A549 (cell line): ENCODE measurements at regions not wholly inside any gene's neighbourhood (a gene's known extent, or its start where the extent isn't known, plus 50 kb on each side); places are given as distances from the start of the nearest gene placed in this dataset.
A peak's percentile ranks its signal among the peaks of the same experiment; 100 is the strongest.

ENCODE experiments used
- ATAC-seq, 2 experiments: fragments of 200-7000 bp in 1 of 2; fragments of >200 bp in 1 of 2; cut with Nextera tagmentation in 1 of 2; cut with Tn5 transposase in 1 of 2; 3 replicates each; pipeline versions ENCODE4 v1.8.0 to v1.9.1; 2018 to 2020; ENCODE audit warnings: mild to moderate bottlenecking in 1 of 2, moderate library complexity in 1 of 2
- CTCF ChIA-PET: fragments of 300-600 bp; sonication (Branson Sonifier 250); formaldehyde crosslinking; extraction: SDS; loops from one replicate; lab custom pipeline; 2021; ENCODE audit warnings: antibody characterized with exemption, inconsistent platforms; lab: Yijun Ruan, JAX
- POLR2A ChIA-PET: fragments of 350-600 bp; formaldehyde crosslinking; extraction: SDS; loops from one replicate; lab custom pipeline; 2021; ENCODE audit warnings: antibody characterized with exemption, inconsistent platforms; lab: Yijun Ruan, JAX
- DNase-seq, 2 experiments: peaks; one replicate each; pipeline versions ENCODE4 v3.0.0 to v3.0.0-alpha.2; 2011 to 2016; ENCODE audit warnings: low read depth in 1 of 2, low spot score in 1 of 2
- FAIRE-seq: peaks from 2 replicates; lab custom pipeline; 2011; peaks lifted over from hg19 to GRCh38; lab: Jason Lieb, UNC
- H3K27ac ChIP-seq, 2 experiments: fragments of >200 bp; sonication (Bioruptor Twin); formaldehyde crosslinking; 3 replicates each; pipeline ENCODE4 v1.5.1; 2016 to 2017
- H3K4me1 ChIP-seq: fragments of >200 bp; sonication (Bioruptor Twin); formaldehyde crosslinking; 3 replicates; pipeline ENCODE4 v1.6.1; 2016
- H3K4me2 ChIP-seq: fragments of >200 bp; sonication (Bioruptor Twin); formaldehyde crosslinking; 3 replicates; pipeline ENCODE4 v1.6.1; 2016
- H3K4me3 ChIP-seq: fragments of >200 bp; sonication (Bioruptor Twin); formaldehyde crosslinking; 3 replicates; pipeline ENCODE4 v1.5.1; 2016
- H3K9me3 ChIP-seq: fragments of >200 bp; sonication (Bioruptor Twin); formaldehyde crosslinking; 3 replicates; pipeline ENCODE4 v1.6.1; 2016
- BHLHE40 ChIP-seq: IDR thresholded peaks from 2 replicates; pipeline ENCODE4 v1.6.1; 2012; ENCODE audit warnings: low read depth, low read length, inconsistent platforms
- CHD2 ChIP-seq: fragments of 150-350 bp; IDR thresholded peaks from 2 replicates; pipeline ENCODE4 v1.6.1; 2014; ENCODE audit warnings: low read length; ENCODE audit not compliant: partially characterized antibody
- E2F6 ChIP-seq: IDR thresholded peaks from 2 replicates; pipeline ENCODE4 v1.6.1; 2012; ENCODE audit warnings: low read depth, borderline replicate concordance
- FOSB ChIP-seq: fragments of 250-450 bp; sonication (Bioruptor Pico); IDR thresholded peaks from 2 replicates; pipeline ENCODE4 v1.5.0; 2020; ENCODE audit warnings: mild to moderate bottlenecking, moderate library complexity
- FOXS1 ChIP-seq: fragments of 250-450 bp; sonication (Bioruptor Pico); IDR thresholded peaks from 2 replicates; pipeline ENCODE4 v1.5.0; 2020; ENCODE audit warnings: mild to moderate bottlenecking, moderate library complexity
- GATA3 ChIP-seq: IDR thresholded peaks from 2 replicates; pipeline ENCODE4 v1.6.1; 2012; ENCODE audit warnings: borderline replicate concordance
- HEYL ChIP-seq: fragments of 250-450 bp; sonication (Bioruptor Pico); IDR thresholded peaks from 2 replicates; pipeline ENCODE4 v1.8.0; 2021; ENCODE audit warnings: mild to moderate bottlenecking, moderate library complexity
- HOXA7 ChIP-seq: fragments of 250-450 bp; sonication (Bioruptor Pico); IDR thresholded peaks from 2 replicates; pipeline ENCODE4 v1.5.0; 2020; ENCODE audit warnings: mild to moderate bottlenecking, moderate library complexity
- HOXB5 ChIP-seq: fragments of 250-450 bp; sonication (Bioruptor Pico); IDR thresholded peaks from 2 replicates; pipeline ENCODE4 v1.5.0; 2020; ENCODE audit warnings: mild to moderate bottlenecking, moderate library complexity
- JUN ChIP-seq, 2 experiments: fragments of >200 bp; sonication (Bioruptor Twin); formaldehyde crosslinking; IDR thresholded peaks; 2 replicates in 1 of 2; 3 replicates in 1 of 2; pipeline ENCODE4 v1.6.1; 2016 to 2017
- NPAS2 ChIP-seq: fragments of 250-450 bp; sonication (Bioruptor Pico); IDR thresholded peaks from 2 replicates; pipeline ENCODE4 v1.8.0; 2022; ENCODE audit warnings: mild to moderate bottlenecking, moderate library complexity, borderline replicate concordance
- PHF8 ChIP-seq: fragments of 200-600 bp; sonication (generic); IDR thresholded peaks from 2 replicates; pipeline ENCODE4 v1.6.1; 2016; ENCODE audit warnings: low read depth, mild to moderate bottlenecking, antibody characterized with exemption, moderate library complexity, borderline replicate concordance
- POLR2A ChIP-seq: IDR thresholded peaks from 2 replicates; pipeline ENCODE4 v1.6.1; 2012; ENCODE audit warnings: mild to moderate bottlenecking, low read length
- RAD21 ChIP-seq, 2 experiments: fragments of >200 bp in 1 of 2; sonication (Bioruptor Twin) in 1 of 2; formaldehyde crosslinking in 1 of 2; IDR thresholded peaks in 1 of 2; conservative IDR thresholded peaks in 1 of 2; 2 replicates in 1 of 2; 3 replicates in 1 of 2; pipeline ENCODE4 v1.6.1; 2012 to 2018; ENCODE audit warnings: inconsistent platforms in 1 of 2
- RARB ChIP-seq: fragments of 250-450 bp; sonication (Bioruptor Pico); IDR thresholded peaks from 2 replicates; pipeline ENCODE4 v1.8.0; 2021; ENCODE audit warnings: mild to moderate bottlenecking, moderate library complexity
- RCOR1 ChIP-seq: fragments of 150-350 bp; IDR thresholded peaks from 2 replicates; pipeline ENCODE4 v1.6.1; 2014; ENCODE audit warnings: antibody characterized with exemption, low read length, low read depth
- REST ChIP-seq: fragments of 200-600 bp; sonication (generic); IDR thresholded peaks from 2 replicates; pipeline ENCODE4 v1.6.1; 2016; ENCODE audit warnings: antibody characterized with exemption, mild to moderate bottlenecking, moderate library complexity
- RNF2 ChIP-seq: fragments of 200-600 bp; sonication (generic); IDR thresholded peaks from 2 replicates; pipeline ENCODE4 v1.6.1; 2016; ENCODE audit warnings: low read depth, mild to moderate bottlenecking, antibody characterized with exemption, moderate library complexity, borderline replicate concordance
- SMC3 ChIP-seq: fragments of >200 bp; sonication (Bioruptor Twin); formaldehyde crosslinking; IDR thresholded peaks from 3 replicates; pipeline ENCODE4 v1.6.1; 2018; ENCODE audit warnings: inconsistent platforms
- SREBF2 ChIP-seq: fragments of 450-650 bp; IDR thresholded peaks from 2 replicates; pipeline ENCODE4 v1.6.1; 2014; ENCODE audit warnings: mild to moderate bottlenecking, moderate library complexity
- USF2 ChIP-seq: fragments of 450-650 bp; IDR thresholded peaks from 2 replicates; pipeline ENCODE4 v1.6.1; 2014; ENCODE audit warnings: antibody characterized with exemption
- ZNF302 ChIP-seq: fragments of 250-450 bp; sonication (Bioruptor Pico); IDR thresholded peaks from 2 replicates; pipeline ENCODE4 v1.9.0; 2021; ENCODE audit warnings: inconsistent platforms, mild to moderate bottlenecking, moderate library complexity
- WGBS: methylation state at CpG from one replicate; pipeline ENCODE4 v1.1.6; 2017; ENCODE audit errors: missing lambda C conversion rate; 5-methylcytosine and 5-hydroxymethylcytosine counted together

- WGBS: 45% methylated on average over 22 of the region's 61 CpGs
- DNase-seq (peak in 1 of 2 experiments; percentile 8), FAIRE-seq (no peak), ATAC-seq (peak; percentile 91 to 92)
- TF ChIP-seq USF2 (no peak), REST (no peak), ZNF302 (CRISPR knock-in tag) (no peak), RCOR1 (no peak), HOXA7 (CRISPR knock-in tag) (no peak), RARB (no peak), FOSB (CRISPR knock-in tag) (no peak), RAD21 (conservative IDR thresholded peaks at IDR 0.05 in 1 of 2, IDR thresholded peaks at IDR 0.05 in 1 of 2) (no peak), E2F6 (no peak), BHLHE40 (no peak), SREBF2 (no peak), NPAS2 (CRISPR knock-in tag) (no peak), PHF8 (no peak), CHD2 (no peak), RNF2 (no peak), JUN (IDR thresholded peaks at IDR 0.05) (no peak)
- Histone ChIP-seq H3K4me3 (peak overlapping the region; percentile 47), H3K4me1 (no peaks in the 10 kb centered on the region), H3K9me3 (no peaks in the 10 kb centered on the region), H3K4me2 (peak overlapping the region; percentile 75), H3K27ac (peak overlapping the region in 1 of 2 experiments; percentile 73; a peak in 3 of 6 replicates)
- CTCF ChIA-PET: no interaction called here
- POLR2A ChIA-PET: no interaction called here
Measured at GRCh38 chr1:241423541-241424479, 66.8 kb upstream of the RGS7 start.

- ChIA-PET POLR2A (no interaction called here), CTCF (interaction anchor here (0.6 kb wide), 1 partner anchor 603 kb away, joined by 4 read pairs; no protein-coding TSS in a partner anchor)
- no peak overlapping the region for H3K4me3 ChIP-seq
- no peaks in the 10 kb centered on the region for H3K4me1 ChIP-seq
- ATAC-seq (no peak), DNase-seq (no peak), FAIRE-seq (no peak)
- no peaks in the 10 kb centered on the region for H3K9me3 ChIP-seq
- 59% methylated on average over 6 of the region's 6 CpGs for WGBS
- no peak overlapping the region for H3K4me2 ChIP-seq
- TF ChIP-seq HOXB5 (CRISPR knock-in tag) (no peak), PHF8 (no peak), GATA3 (no peak), HEYL (CRISPR knock-in tag) (no peak), NPAS2 (CRISPR knock-in tag) (no peak), POLR2A (no peak), RCOR1 (no peak), SMC3 (no peak), FOXS1 (no peak)
- no peak overlapping the region for H3K27ac ChIP-seq
Measured at GRCh38 chr1:241422470-241422869, 65.5 kb upstream of the RGS7 start.
